GM19468 (cell line): ENCODE measurements at regions not wholly inside any gene's neighbourhood (a gene's known extent, or its start where the extent isn't known, plus 50 kb on each side); places are given as distances from the start of the nearest gene placed in this dataset.
"Not testable (repeated sequence)": the region's sequence is repeated elsewhere in the genome, so short reads cannot be mapped to it uniquely, and the experiment has no call there.

Experiments
- ATAC-seq: cut with Tn5 transposase; IDR thresholded peaks from one replicate; pipeline ENCODE4 v1.9.1; 2021; ENCODE audit warnings: mild to moderate bottlenecking, moderate library complexity, moderate number of reproducible peaks; ENCODE audit not compliant: unreplicated experiment; ENCODE audit errors: extremely low read depth

- ATAC-seq, result no peak
These were observed 744.1 kb downstream of the DHX35 start for GRCh38 chr20:39706184-39706663.

- ATAC-seq, result no peak
These were observed 742.9 kb downstream of the DHX35 start for GRCh38 chr20:39705032-39705431.

- not testable (repeated sequence) for ATAC-seq
These were observed 741.2 kb downstream of the DHX35 start for GRCh38 chr20:39703357-39703756.

- no peak for ATAC-seq
These were observed 740.7 kb downstream of the DHX35 start for GRCh38 chr20:39702701-39703349.

GRCh38 chr20:39700528-39700927 is 738.4 kb downstream of the DHX35 start:
- no peak for ATAC-seq

- no peak for ATAC-seq
These were observed 737.1 kb downstream of the DHX35 start for GRCh38 chr20:39699166-39699725.

- no peak for ATAC-seq
These were observed 736.6 kb downstream of the DHX35 start for GRCh38 chr20:39698752-39699151.

- no peak for ATAC-seq
These were observed 729.2 kb downstream of the DHX35 start for GRCh38 chr20:39691151-39691862.

- no peak for ATAC-seq
These were observed 714.8 kb downstream of the DHX35 start for GRCh38 chr20:39676857-39677391.

- no peak for ATAC-seq
These were observed 714.1 kb downstream of the DHX35 start for GRCh38 chr20:39676241-39676640.

GRCh38 chr20:39674842-39675241 is 712.7 kb downstream of the DHX35 start:
- ATAC-seq, result no peak

- no peak for ATAC-seq
These were observed 708.8 kb downstream of the DHX35 start for GRCh38 chr20:39670988-39671387.

- ATAC-seq, result no peak
These were observed 707.5 kb downstream of the DHX35 start for GRCh38 chr20:39669659-39670058.

- ATAC-seq, result no peak
These were observed 705.9 kb downstream of the DHX35 start for GRCh38 chr20:39668038-39668437.

- ATAC-seq, result no peak
These were observed 699.7 kb downstream of the DHX35 start for GRCh38 chr20:39661833-39662232.

GRCh38 chr20:39660965-39661364 is 698.8 kb downstream of the DHX35 start:
- no peak for ATAC-seq

GRCh38 chr20:39660226-39660625 is 698.1 kb downstream of the DHX35 start:
- ATAC-seq, result no peak

GRCh38 chr20:39658662-39659409 is 696.7 kb downstream of the DHX35 start:
- ATAC-seq, result no peak

GRCh38 chr20:39654171-39654570 is 692.0 kb downstream of the DHX35 start:
- ATAC-seq, result no peak

- no peak for ATAC-seq
These were observed 689.6 kb downstream of the DHX35 start for GRCh38 chr20:39651645-39652325.
